NK-92 treated with Interleukin-12 subunit alpha and Interleukin-12 subunit beta, amount 100 ng/mL, for 24 hours (cell line): ENCODE measurements at regions not wholly inside any gene's neighbourhood (a gene's known extent, or its start where the extent isn't known, plus 50 kb on each side); places are given as distances from the start of the nearest gene placed in this dataset.
"Not testable (repeated sequence)": the region's sequence is repeated elsewhere in the genome, so short reads cannot be mapped to it uniquely, and the experiment has no call there.

Source experiments
- DNase-seq: peaks from one replicate; lab custom pipeline; 2025; lab: John Stamatoyannopoulos, UW

DNA sequence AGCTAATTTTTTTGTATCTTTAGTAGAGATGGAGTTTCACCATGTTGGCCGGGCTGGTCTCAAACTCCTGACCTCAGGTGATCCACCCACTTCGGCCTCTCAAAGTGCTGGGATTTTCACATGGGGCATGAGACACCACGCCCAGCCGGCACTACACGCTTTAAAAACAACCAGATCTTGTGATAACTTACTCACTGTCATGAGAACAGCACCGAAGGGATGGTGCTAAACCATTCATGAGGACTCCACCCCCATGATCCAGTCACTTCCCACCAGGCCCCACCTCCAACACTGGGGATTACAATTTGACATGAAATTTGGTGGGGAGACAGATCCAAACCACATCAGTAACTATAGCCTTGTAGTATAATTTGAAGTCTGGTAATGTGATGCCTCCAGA is 67.4 kb upstream of the ZNF169 start:
- DNase-seq: not testable (repeated sequence)

DNA sequence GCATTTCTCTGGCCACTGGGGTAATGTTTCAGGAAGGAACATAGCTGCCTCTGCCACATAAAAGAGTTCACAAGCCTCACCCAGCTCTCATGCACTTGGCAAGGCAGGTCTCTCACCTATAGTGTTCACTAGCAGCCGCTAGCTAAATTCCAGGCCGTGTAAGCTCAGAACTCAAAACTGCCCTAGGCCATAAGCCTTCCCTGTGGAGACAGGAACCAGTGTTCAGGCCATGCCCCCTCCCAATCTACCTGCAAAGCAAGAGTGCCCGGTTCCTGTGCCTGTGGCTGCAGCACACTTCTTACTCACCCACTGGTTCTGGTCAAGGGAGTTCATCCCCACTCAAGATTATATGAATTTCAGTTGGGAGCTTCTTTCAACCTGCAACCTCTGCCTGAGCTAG is 60.7 kb upstream of the ZNF169 start:
- no peak for DNase-seq

DNA sequence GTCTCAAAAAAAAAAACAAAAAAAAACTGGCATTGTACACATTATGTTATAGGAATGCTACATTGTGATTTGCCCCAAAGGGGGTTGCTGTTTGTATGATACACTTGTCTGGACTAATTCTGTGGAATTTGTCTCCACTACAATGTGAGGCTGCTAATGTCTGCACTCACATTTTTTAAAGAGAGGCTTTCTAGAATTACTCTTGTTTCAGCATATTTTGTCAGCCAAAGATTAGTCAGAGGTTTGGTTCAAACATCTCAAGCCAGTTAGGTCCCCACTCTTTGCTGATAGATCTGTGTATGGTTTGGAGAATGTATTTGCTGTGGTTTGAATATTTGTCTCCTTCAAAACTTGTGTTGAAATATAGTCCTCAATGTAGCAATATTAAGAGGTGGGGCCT is 59.3 kb upstream of the ZNF169 start:
- no peak for DNase-seq

DNA sequence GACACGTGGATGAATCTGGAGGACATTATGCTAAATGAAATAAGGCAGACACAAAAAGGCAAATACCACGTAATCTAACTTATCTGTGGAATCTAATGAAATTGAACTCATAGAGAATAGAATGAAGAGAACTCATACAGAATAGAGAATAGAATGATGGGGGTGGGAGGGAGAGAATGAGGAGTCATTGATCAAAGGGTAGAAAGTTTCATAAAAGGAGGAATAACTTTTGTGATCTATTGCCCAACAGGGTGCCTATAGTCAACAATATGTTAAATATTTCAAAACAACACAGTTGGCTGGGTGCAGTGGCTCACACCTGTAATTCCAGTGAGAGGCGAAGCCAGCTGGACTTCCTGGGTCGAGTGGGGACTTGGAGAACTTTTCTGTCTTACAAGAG is 54.9 kb upstream of the ZNF169 start:
- no peak for DNase-seq

GRCh38 chr9:94207781-94208180 is 51.3 kb upstream of the ZNF169 start:
- no peak for DNase-seq
